OCI-LY1 (cell line): ENCODE measurements at regions not wholly inside any gene's neighbourhood (a gene's known extent, or its start where the extent isn't known, plus 50 kb on each side); places are given as distances from the start of the nearest gene placed in this dataset.

ENCODE experiments used
- H2AFZ ChIP-seq: fragments of 200-600 bp; sonication (generic), shearing (Covaris generic); 2 replicates; pipeline ENCODE4 v1.6.0; 2014; ENCODE audit warnings: antibody characterized with exemption, mild to moderate bottlenecking, low read length
- H3F3A ChIP-seq: fragments of 200-600 bp; sonication (generic), shearing (Covaris generic); 2 replicates; pipeline ENCODE4 v1.6.0; 2014; ENCODE audit warnings: mild to moderate bottlenecking, antibody characterized with exemption, low read length, moderate library complexity; ENCODE audit not compliant: insufficient read depth
- H3K27ac ChIP-seq: fragments of 200-600 bp; sonication (generic); 2 replicates; pipeline ENCODE4 v1.5.1; 2014; ENCODE audit warnings: low read length, mixed run types, mild to moderate bottlenecking, low read depth; ENCODE audit not compliant: poor library complexity, severe bottlenecking
- H3K27me3 ChIP-seq: fragments of 200-600 bp; sonication (generic); 2 replicates; pipeline ENCODE4 v1.6.0; 2014; ENCODE audit warnings: antibody characterized with exemption, mild to moderate bottlenecking, low read length, moderate library complexity; ENCODE audit not compliant: insufficient read depth
- H3K36me3 ChIP-seq: fragments of 200-600 bp; sonication (generic); 2 replicates; pipeline ENCODE4 v1.6.1; 2014; ENCODE audit warnings: mild to moderate bottlenecking, antibody characterized with exemption, low read length, moderate library complexity, mixed read lengths; ENCODE audit not compliant: insufficient read depth
- H3K4me1 ChIP-seq: fragments of 200-600 bp; sonication (generic); 2 replicates; pipeline ENCODE4 v1.5.1; 2014; ENCODE audit warnings: mild to moderate bottlenecking, low read length, moderate library complexity; ENCODE audit not compliant: insufficient read depth, severe bottlenecking
- H3K4me2 ChIP-seq: fragments of 200-600 bp; sonication (generic), shearing (Covaris generic); 2 replicates; pipeline ENCODE4 v1.6.1; 2014; ENCODE audit warnings: low read length
- H3K4me3 ChIP-seq: fragments of 200-600 bp; sonication (generic); 2 replicates; pipeline ENCODE4 v1.5.1; 2014; ENCODE audit warnings: low read length, low read depth, mild to moderate bottlenecking, mixed read lengths; ENCODE audit not compliant: poor library complexity, severe bottlenecking
- H3K79me2 ChIP-seq: fragments of 200-600 bp; shearing (Covaris generic); 2 replicates; pipeline ENCODE4 v1.6.1; 2016; ENCODE audit warnings: mixed run types, low read length, mixed read lengths; ENCODE audit not compliant: insufficient read depth
- H3K9ac ChIP-seq: fragments of 200-600 bp; sonication (generic), shearing (Covaris generic); 2 replicates; pipeline ENCODE4 v1.6.1; 2014; ENCODE audit warnings: mild to moderate bottlenecking, low read length, mixed read lengths
- H3K9me2 ChIP-seq: fragments of 200-600 bp; sonication (generic), shearing (Covaris generic); 2 replicates; pipeline ENCODE4 v1.6.1; 2014; ENCODE audit warnings: low read depth, mild to moderate bottlenecking, low read length, mixed read lengths
- H3K9me3 ChIP-seq: fragments of 200-600 bp; shearing (Covaris generic); 2 replicates; pipeline ENCODE4 v1.6.1; 2014; ENCODE audit warnings: low read length, mixed read lengths
- H4K20me1 ChIP-seq: fragments of 200-600 bp; sonication (generic), shearing (Covaris generic); 2 replicates; pipeline ENCODE4 v1.6.0; 2016; ENCODE audit warnings: mild to moderate bottlenecking, low read length; ENCODE audit not compliant: insufficient read depth
- CTCF ChIP-seq: fragments of 200-600 bp; sonication (generic), shearing (Covaris generic); IDR thresholded peaks from 2 replicates; pipeline ENCODE4 v1.5.1; 2017; ENCODE audit warnings: mild to moderate bottlenecking, antibody characterized with exemption, low read length, moderate library complexity, mixed read lengths
- EZH2 ChIP-seq: fragments of 200-600 bp; sonication (generic), shearing (Covaris generic); IDR thresholded peaks from 2 replicates; pipeline ENCODE4 v1.8.0; 2017; ENCODE audit warnings: borderline replicate concordance, mixed run types, mild to moderate bottlenecking, antibody characterized with exemption, low read length, moderate library complexity, mixed read lengths

- Histone ChIP-seq H3K4me1 (no peaks in the 10 kb centered on the region), H3K36me3 (no peaks in the 10 kb centered on the region), H3K79me2 (no peaks in the 10 kb centered on the region), H3K9me3 (no peaks in the 10 kb centered on the region), H2AFZ (no peak overlapping the region), H3K9me2 (no peaks in the 10 kb centered on the region), H4K20me1 (no peaks in the 10 kb centered on the region), H3K4me3 (no peak overlapping the region), H3K4me2 (no peak overlapping the region), H3K9ac (no peak overlapping the region), H3K27ac (no peak overlapping the region), H3K27me3 (0 out of 2 replicates have a peak, but pooled peaks cover 3% of the 10 kb centered on the region), H3F3A (no peaks in the 10 kb centered on the region)
- TF ChIP-seq EZH2 (no peak), CTCF (no peak)
Measured at GRCh38 chr4:153927451-153927850, 138.6 kb upstream of the SFRP2 start.

- no peak for TF ChIP-seq CTCF
- H2AFZ ChIP-seq, result no peak overlapping the region
- H3K27ac ChIP-seq, result no peak overlapping the region
- H4K20me1 ChIP-seq, result no peaks in the 10 kb centered on the region
- no peak overlapping the region for H3K4me2 ChIP-seq
- no peaks in the 10 kb centered on the region for H3K79me2 ChIP-seq
- no peaks in the 10 kb centered on the region for H3K9me2 ChIP-seq
- no peaks in the 10 kb centered on the region for H3K36me3 ChIP-seq
- H3K9ac ChIP-seq, result no peak overlapping the region
- no peak overlapping the region for H3K4me3 ChIP-seq
- H3K9me3 ChIP-seq, result no peaks in the 10 kb centered on the region
- H3F3A ChIP-seq, result no peaks in the 10 kb centered on the region
- no peaks in the 10 kb centered on the region for H3K27me3 ChIP-seq
- no peaks in the 10 kb centered on the region for H3K4me1 ChIP-seq
Measured at GRCh38 chr4:153922148-153922547, 133.3 kb upstream of the SFRP2 start.

- no peak for TF ChIP-seq CTCF
- TF ChIP-seq EZH2, result no peak
- Histone ChIP-seq H3K4me2 (no peak overlapping the region), H3K9me2 (no peaks in the 10 kb centered on the region), H3K4me1 (no peaks in the 10 kb centered on the region), H3K4me3 (no peak overlapping the region), H3K27me3 (no peaks in the 10 kb centered on the region), H3K9me3 (no peaks in the 10 kb centered on the region), H3K36me3 (no peaks in the 10 kb centered on the region), H2AFZ (no peak overlapping the region), H3F3A (no peaks in the 10 kb centered on the region), H4K20me1 (no peaks in the 10 kb centered on the region), H3K79me2 (no peaks in the 10 kb centered on the region), H3K27ac (no peak overlapping the region), H3K9ac (no peak overlapping the region)
Measured at GRCh38 chr4:153919667-153920066, 130.8 kb upstream of the SFRP2 start.
